A549 (cell line): ENCODE measurements at regions not wholly inside any gene's neighbourhood (a gene's known extent, or its start where the extent isn't known, plus 50 kb on each side); places are given as distances from the start of the nearest gene placed in this dataset.
"Not testable (repeated sequence)": the region's sequence is repeated elsewhere in the genome, so short reads cannot be mapped to it uniquely, and the experiment has no call there.

Experiments used
- ATAC-seq, 2 experiments: fragments of 200-7000 bp in 1 of 2; fragments of >200 bp in 1 of 2; cut with Nextera tagmentation in 1 of 2; cut with Tn5 transposase in 1 of 2; 3 replicates each; pipeline versions ENCODE4 v1.8.0 to v1.9.1; 2018 to 2020; ENCODE audit warnings: mild to moderate bottlenecking in 1 of 2, moderate library complexity in 1 of 2
- CTCF ChIA-PET: fragments of 300-600 bp; sonication (Branson Sonifier 250); formaldehyde crosslinking; extraction: SDS; loops from one replicate; lab custom pipeline; 2021; ENCODE audit warnings: antibody characterized with exemption, inconsistent platforms; lab: Yijun Ruan, JAX
- POLR2A ChIA-PET: fragments of 350-600 bp; formaldehyde crosslinking; extraction: SDS; loops from one replicate; lab custom pipeline; 2021; ENCODE audit warnings: antibody characterized with exemption, inconsistent platforms; lab: Yijun Ruan, JAX
- DNase-seq, 2 experiments: peaks; one replicate each; pipeline versions ENCODE4 v3.0.0 to v3.0.0-alpha.2; 2011 to 2016; ENCODE audit warnings: low read depth in 1 of 2, low spot score in 1 of 2
- FAIRE-seq: peaks from 2 replicates; lab custom pipeline; 2011; peaks lifted over from hg19 to GRCh38; lab: Jason Lieb, UNC
- H3K27ac ChIP-seq, 2 experiments: fragments of >200 bp; sonication (Bioruptor Twin); formaldehyde crosslinking; 3 replicates each; pipeline ENCODE4 v1.5.1; 2016 to 2017
- H3K4me1 ChIP-seq: fragments of >200 bp; sonication (Bioruptor Twin); formaldehyde crosslinking; 3 replicates; pipeline ENCODE4 v1.6.1; 2016
- H3K4me2 ChIP-seq: fragments of >200 bp; sonication (Bioruptor Twin); formaldehyde crosslinking; 3 replicates; pipeline ENCODE4 v1.6.1; 2016
- H3K4me3 ChIP-seq: fragments of >200 bp; sonication (Bioruptor Twin); formaldehyde crosslinking; 3 replicates; pipeline ENCODE4 v1.5.1; 2016
- H3K9me3 ChIP-seq: fragments of >200 bp; sonication (Bioruptor Twin); formaldehyde crosslinking; 3 replicates; pipeline ENCODE4 v1.6.1; 2016
- CHD4 ChIP-seq: fragments of 200-600 bp; sonication (generic); IDR thresholded peaks from 2 replicates; pipeline ENCODE4 v1.6.1; 2016; ENCODE audit warnings: antibody characterized with exemption, mild to moderate bottlenecking, borderline replicate concordance
- EHF ChIP-seq: fragments of 250-450 bp; sonication (Bioruptor Pico); IDR thresholded peaks from 2 replicates; pipeline ENCODE4 v1.5.0; 2020; ENCODE audit warnings: mild to moderate bottlenecking
- ELK1 ChIP-seq: fragments of 150-350 bp; IDR thresholded peaks from 2 replicates; pipeline ENCODE4 v1.6.1; 2014; ENCODE audit warnings: low read depth, mild to moderate bottlenecking, low read length
- EP300 ChIP-seq, 2 experiments: fragments of >200 bp; sonication (Bioruptor Twin); formaldehyde crosslinking; IDR thresholded peaks; 2 replicates in 1 of 2; 3 replicates in 1 of 2; pipeline ENCODE4 v1.6.1; 2016 to 2017
- FOXS1 ChIP-seq: fragments of 250-450 bp; sonication (Bioruptor Pico); IDR thresholded peaks from 2 replicates; pipeline ENCODE4 v1.5.0; 2020; ENCODE audit warnings: mild to moderate bottlenecking, moderate library complexity
- HEYL ChIP-seq: fragments of 250-450 bp; sonication (Bioruptor Pico); IDR thresholded peaks from 2 replicates; pipeline ENCODE4 v1.8.0; 2021; ENCODE audit warnings: mild to moderate bottlenecking, moderate library complexity
- HOXA7 ChIP-seq: fragments of 250-450 bp; sonication (Bioruptor Pico); IDR thresholded peaks from 2 replicates; pipeline ENCODE4 v1.5.0; 2020; ENCODE audit warnings: mild to moderate bottlenecking, moderate library complexity
- HOXB5 ChIP-seq: fragments of 250-450 bp; sonication (Bioruptor Pico); IDR thresholded peaks from 2 replicates; pipeline ENCODE4 v1.5.0; 2020; ENCODE audit warnings: mild to moderate bottlenecking, moderate library complexity
- JUNB ChIP-seq: fragments of >200 bp; sonication (Bioruptor Twin); formaldehyde crosslinking; IDR thresholded peaks from 2 replicates; pipeline ENCODE4 v1.6.1; 2016
- KDM1A ChIP-seq: fragments of 200-600 bp; sonication (generic); IDR thresholded peaks from 2 replicates; pipeline ENCODE4 v1.6.1; 2016; ENCODE audit warnings: low read depth, mild to moderate bottlenecking
- KDM5A ChIP-seq: fragments of 200-600 bp; sonication (generic); IDR thresholded peaks from 2 replicates; pipeline ENCODE4 v1.6.1; 2016; ENCODE audit warnings: antibody characterized with exemption, mild to moderate bottlenecking
- MAFK ChIP-seq: fragments of 450-650 bp; IDR thresholded peaks from 2 replicates; pipeline ENCODE4 v1.6.1; 2014; ENCODE audit not compliant: partially characterized antibody
- NPAS2 ChIP-seq: fragments of 250-450 bp; sonication (Bioruptor Pico); IDR thresholded peaks from 2 replicates; pipeline ENCODE4 v1.8.0; 2022; ENCODE audit warnings: mild to moderate bottlenecking, moderate library complexity, borderline replicate concordance
- RCOR1 ChIP-seq: fragments of 150-350 bp; IDR thresholded peaks from 2 replicates; pipeline ENCODE4 v1.6.1; 2014; ENCODE audit warnings: antibody characterized with exemption, low read length, low read depth
- RNF2 ChIP-seq: fragments of 200-600 bp; sonication (generic); IDR thresholded peaks from 2 replicates; pipeline ENCODE4 v1.6.1; 2016; ENCODE audit warnings: low read depth, mild to moderate bottlenecking, antibody characterized with exemption, moderate library complexity, borderline replicate concordance
- TFCP2L1 ChIP-seq: fragments of 250-450 bp; sonication (Bioruptor Pico); IDR thresholded peaks from 2 replicates; pipeline ENCODE4 v1.5.0; 2021; ENCODE audit warnings: mild to moderate bottlenecking
- TP53 ChIP-seq: fragments of 250-450 bp; sonication (Bioruptor Pico); IDR thresholded peaks from 2 replicates; pipeline ENCODE4 v1.5.0; 2021; ENCODE audit warnings: mild to moderate bottlenecking, moderate library complexity
- ZC3H11A ChIP-seq: fragments of 450-650 bp; IDR thresholded peaks from 2 replicates; pipeline ENCODE4 v1.6.1; 2014; ENCODE audit warnings: antibody characterized with exemption, mild to moderate bottlenecking
- ZSCAN20 ChIP-seq: fragments of 250-450 bp; sonication (Bioruptor Pico); IDR thresholded peaks from 2 replicates; pipeline ENCODE4 v1.8.0; 2022; ENCODE audit warnings: mild to moderate bottlenecking, moderate library complexity
- WGBS: methylation state at CpG from one replicate; pipeline ENCODE4 v1.1.6; 2017; ENCODE audit errors: missing lambda C conversion rate; 5-methylcytosine and 5-hydroxymethylcytosine counted together
- TF ChIP-seq, protein P1 (sequence below): fragments of 450-650 bp; IDR thresholded peaks from 2 replicates; pipeline ENCODE4 v1.6.1; 2014; ENCODE audit warnings: antibody characterized with exemption
- TF ChIP-seq, protein P2 (sequence below): fragments of >200 bp; sonication (Bioruptor Twin); formaldehyde crosslinking; IDR thresholded peaks from 2 replicates; pipeline ENCODE4 v1.6.1; 2016
- TF ChIP-seq, protein P3 (sequence below): fragments of 250-450 bp; sonication (Bioruptor Pico); IDR thresholded peaks from 2 replicates; pipeline ENCODE4 v1.5.0; 2020; ENCODE audit warnings: low read depth, mild to moderate bottlenecking, moderate library complexity

DNA sequence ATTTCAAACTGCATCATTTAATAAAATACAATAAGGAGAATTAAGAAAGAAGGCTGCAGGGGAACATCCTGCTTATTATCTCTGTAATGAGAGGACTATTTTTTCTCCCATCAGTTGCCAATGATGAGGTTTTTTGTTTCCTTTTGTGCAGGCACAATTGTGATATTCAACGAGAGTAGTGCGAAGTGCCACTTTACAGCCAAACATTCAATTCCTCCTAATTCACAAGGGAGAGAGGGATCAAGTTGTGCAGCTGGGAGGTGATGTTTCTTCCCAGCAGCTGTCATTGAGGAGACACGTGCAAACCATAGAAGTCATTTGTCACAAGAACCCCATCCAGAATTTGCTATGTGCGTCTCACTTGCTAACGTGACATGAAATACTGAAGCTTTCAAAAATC, 81.6 kb upstream of the ICA1 start:
- FAIRE-seq (no peak), ATAC-seq (no peak), DNase-seq (no peak)
- Histone ChIP-seq H3K9me3 (no peaks in the 10 kb centered on the region), H3K4me3 (no peak overlapping the region), H3K4me1 (no peaks in the 10 kb centered on the region)
- ChIA-PET POLR2A (no interaction called here), CTCF (no interaction called here)
- 63% methylated on average over 5 of the region's 5 CpGs for WGBS
- TF ChIP-seq ZC3H11A: no peak
- TF ChIP-seq EP300 (IDR thresholded peaks at IDR 0.05): no peak
- no peak for TF ChIP-seq FOXS1
- TF ChIP-seq, protein P1, sequence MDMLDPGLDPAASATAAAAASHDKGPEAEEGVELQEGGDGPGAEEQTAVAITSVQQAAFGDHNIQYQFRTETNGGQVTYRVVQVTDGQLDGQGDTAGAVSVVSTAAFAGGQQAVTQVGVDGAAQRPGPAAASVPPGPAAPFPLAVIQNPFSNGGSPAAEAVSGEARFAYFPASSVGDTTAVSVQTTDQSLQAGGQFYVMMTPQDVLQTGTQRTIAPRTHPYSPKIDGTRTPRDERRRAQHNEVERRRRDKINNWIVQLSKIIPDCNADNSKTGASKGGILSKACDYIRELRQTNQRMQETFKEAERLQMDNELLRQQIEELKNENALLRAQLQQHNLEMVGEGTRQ: no peak
- TF ChIP-seq, protein P2, sequence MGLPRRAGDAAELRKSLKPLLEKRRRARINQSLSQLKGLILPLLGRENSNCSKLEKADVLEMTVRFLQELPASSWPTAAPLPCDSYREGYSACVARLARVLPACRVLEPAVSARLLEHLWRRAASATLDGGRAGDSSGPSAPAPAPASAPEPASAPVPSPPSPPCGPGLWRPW: no peak
- TF ChIP-seq NPAS2 (CRISPR knock-in tag): no peak
- TF ChIP-seq KDM1A: no peak
- TF ChIP-seq MAFK: no peak
- no peak for TF ChIP-seq ELK1
- TF ChIP-seq TFCP2L1 (CRISPR knock-in tag): no peak
- TF ChIP-seq, all 56 proteins: peak for 0
- Histone ChIP-seq H3K27ac (no peak overlapping the region), H3K4me2 (no peak overlapping the region)

- whole genome bisulfite sequencing: 15% methylated on average over 2 of the region's 2 CpGs
- not testable (repeated sequence) for FAIRE-seq
These were observed 85.4 kb upstream of the ICA1 start for GRCh38 chr7:8347395-8347794.

DNA sequence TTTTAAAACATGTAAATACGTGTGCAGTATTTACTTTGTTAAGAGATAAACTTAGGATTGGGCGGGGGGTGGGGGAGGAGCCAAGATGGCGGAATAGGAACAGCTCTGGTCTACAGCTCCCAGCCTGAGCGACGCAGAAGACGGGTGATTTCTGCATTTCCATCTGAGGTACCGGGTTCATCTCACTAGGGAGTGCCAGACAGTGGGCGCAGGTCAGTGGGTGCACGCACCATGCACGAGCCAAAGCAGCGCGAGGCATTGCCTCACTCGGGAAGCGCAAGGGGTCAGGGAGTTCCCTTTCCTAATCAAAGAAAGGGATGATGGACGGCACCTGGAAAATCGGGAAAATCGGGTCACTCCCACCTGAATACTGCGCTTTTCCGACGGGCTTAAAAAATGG, 81.8 kb upstream of the NXPH1 start:
- POLR2A ChIA-PET, H3K27ac ChIP-seq, DNase-seq, ATAC-seq, H3K4me2 ChIP-seq, H3K9me3 ChIP-seq, CTCF ChIA-PET, H3K4me1 ChIP-seq, H3K4me3 ChIP-seq, FAIRE-seq: not testable (repeated sequence)
- WGBS: 82% methylated on average over 16 of the region's 20 CpGs

More at GRCh38 chr7:8347395-8347794, 85.4 kb upstream of the ICA1 start:
- CTCF ChIA-PET, DNase-seq, H3K27ac ChIP-seq, H3K4me1 ChIP-seq, POLR2A ChIA-PET, ATAC-seq, H3K9me3 ChIP-seq, H3K4me2 ChIP-seq, H3K4me3 ChIP-seq: not testable (repeated sequence)

- WGBS: 89% methylated on average over 2 of the region's 2 CpGs
- no peak overlapping the region for H3K27ac ChIP-seq
- H3K4me1 ChIP-seq: no peaks in the 10 kb centered on the region
- no peak overlapping the region for H3K4me3 ChIP-seq
- TF ChIP-seq KDM5A (no peak), JUNB (no peak), HOXA7 (no peak), HOXB5 (no peak), RNF2 (no peak), CHD4 (no peak), NPAS2 (CRISPR knock-in tag) (no peak), ZSCAN20 (CRISPR knock-in tag) (no peak), EHF (CRISPR knock-in tag) (no peak), FOXS1 (no peak), RCOR1 (no peak), TP53 (CRISPR knock-in tag) (no peak), HEYL (CRISPR knock-in tag) (no peak)
- TF ChIP-seq, protein P3, sequence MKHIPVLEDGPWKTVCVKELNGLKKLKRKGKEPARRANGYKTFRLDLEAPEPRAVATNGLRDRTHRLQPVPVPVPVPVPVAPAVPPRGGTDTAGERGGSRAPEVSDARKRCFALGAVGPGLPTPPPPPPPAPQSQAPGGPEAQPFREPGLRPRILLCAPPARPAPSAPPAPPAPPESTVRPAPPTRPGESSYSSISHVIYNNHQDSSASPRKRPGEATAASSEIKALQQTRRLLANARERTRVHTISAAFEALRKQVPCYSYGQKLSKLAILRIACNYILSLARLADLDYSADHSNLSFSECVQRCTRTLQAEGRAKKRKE: no peak
- ChIA-PET CTCF (no interaction called here), POLR2A (no interaction called here)
- no peak for DNase-seq
- ATAC-seq: no peak
- no peak overlapping the region for H3K4me2 ChIP-seq
- H3K9me3 ChIP-seq: no peaks in the 10 kb centered on the region
- FAIRE-seq: no peak
These were observed 79.4 kb upstream of the NXPH1 start for GRCh38 chr7:8353991-8354390.
